ENCODE measurements at regions not wholly inside any gene's neighbourhood (a gene's known extent, or its start where the extent isn't known, plus 50 kb on each side); places are given as distances from the start of the nearest gene placed in this dataset.

DNA sequence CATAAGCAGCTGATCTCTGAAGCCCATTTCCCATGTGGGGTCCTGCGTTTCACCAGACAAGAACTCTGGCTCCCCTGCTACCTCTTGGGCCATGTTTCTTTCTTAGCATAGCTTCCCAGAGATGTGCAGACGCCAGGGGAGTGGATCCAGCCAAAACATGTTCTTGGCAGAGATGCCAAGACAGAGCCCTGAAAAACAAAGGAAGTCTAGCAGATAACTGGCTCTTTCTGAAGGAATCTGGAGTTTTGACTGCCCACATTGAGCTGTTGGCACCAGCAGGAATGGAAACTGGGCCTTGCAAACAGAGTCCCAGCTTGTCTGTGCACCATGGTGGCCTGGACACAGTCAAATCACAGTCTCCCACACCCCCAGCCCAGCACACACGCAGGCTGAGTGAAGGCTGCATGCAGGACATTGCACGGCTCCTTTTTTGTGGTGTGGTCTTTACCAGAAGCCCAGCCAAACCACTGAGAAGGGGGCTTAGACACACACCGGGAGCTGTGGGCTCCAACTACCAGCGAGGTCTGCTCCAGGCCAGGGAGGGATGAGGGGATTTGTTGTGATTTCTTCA is 114.7 kb downstream of the SNX18 start:
- no peak for DNase-seq

- no peak for DNase-seq
Observed at GRCh38 chr5:54630738-54631359, 113.3 kb downstream of the SNX18 start.

DNA sequence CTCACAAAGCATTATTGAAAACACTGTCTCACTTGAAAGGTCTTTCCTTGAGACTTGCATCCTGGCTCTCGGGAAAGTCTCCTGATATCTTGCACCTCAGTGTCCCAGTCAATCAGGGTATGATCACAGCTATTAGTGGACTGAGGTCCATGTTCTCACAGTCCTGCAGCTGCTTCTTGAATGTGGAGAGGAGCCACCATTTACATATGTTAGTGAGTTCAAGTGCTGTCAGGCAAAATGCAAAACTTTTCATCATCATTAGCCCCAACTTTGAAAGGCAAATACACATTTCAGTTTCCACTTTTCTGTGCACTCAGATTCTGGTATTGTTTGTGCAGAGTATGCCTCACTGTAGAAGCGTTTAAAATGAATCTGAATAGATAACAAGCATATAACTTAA is 111.6 kb downstream of the SNX18 start:
- DNase-seq = no peak

DNA sequence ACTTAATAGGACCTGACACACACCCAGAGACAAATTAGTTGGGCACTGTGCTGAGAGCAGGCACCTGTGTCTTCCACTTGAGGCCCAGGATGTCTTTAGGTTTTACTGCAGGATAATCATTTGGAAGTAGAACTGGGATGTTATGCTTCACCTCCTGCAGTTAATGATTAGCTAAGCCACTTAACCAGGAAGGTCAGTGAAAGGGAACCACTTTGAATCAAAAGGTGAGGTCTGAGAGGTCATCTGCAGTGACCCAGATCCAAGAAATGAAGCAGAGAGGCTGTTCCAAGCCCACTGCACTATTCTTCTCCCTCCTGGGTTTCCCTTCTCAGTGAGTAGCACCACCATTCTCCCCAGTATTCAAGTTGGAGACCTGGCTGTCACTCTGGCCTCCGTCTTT is 110.5 kb downstream of the SNX18 start:
- no peak for DNase-seq

- DNase-seq = no peak
Observed at GRCh38 chr5:54626407-54626806, 108.8 kb downstream of the SNX18 start.

GRCh38 chr5:54624805-54625568 is 107.4 kb downstream of the SNX18 start:
- no peak for DNase-seq

- DNase-seq = no peak
Observed at GRCh38 chr5:54621709-54622108, 104.2 kb downstream of the SNX18 start.

- DNase-seq = no peak
Observed at GRCh38 chr5:54621048-54621447, 103.5 kb downstream of the SNX18 start.

GRCh38 chr5:54620141-54620933 is 102.8 kb downstream of the SNX18 start:
- DNase-seq = no peak

- DNase-seq = no peak
Observed at GRCh38 chr5:54619731-54620130, 102.2 kb downstream of the SNX18 start.

- no peak for DNase-seq
Observed at GRCh38 chr5:54616518-54617220, 99.1 kb downstream of the SNX18 start.

GRCh38 chr5:54616031-54616430 is 98.5 kb downstream of the SNX18 start:
- DNase-seq = no peak

GRCh38 chr5:54615381-54615780 is 97.8 kb downstream of the SNX18 start:
- no peak for DNase-seq

GRCh38 chr5:54612711-54613110 is 95.2 kb downstream of the SNX18 start:
- DNase-seq = no peak

DNA sequence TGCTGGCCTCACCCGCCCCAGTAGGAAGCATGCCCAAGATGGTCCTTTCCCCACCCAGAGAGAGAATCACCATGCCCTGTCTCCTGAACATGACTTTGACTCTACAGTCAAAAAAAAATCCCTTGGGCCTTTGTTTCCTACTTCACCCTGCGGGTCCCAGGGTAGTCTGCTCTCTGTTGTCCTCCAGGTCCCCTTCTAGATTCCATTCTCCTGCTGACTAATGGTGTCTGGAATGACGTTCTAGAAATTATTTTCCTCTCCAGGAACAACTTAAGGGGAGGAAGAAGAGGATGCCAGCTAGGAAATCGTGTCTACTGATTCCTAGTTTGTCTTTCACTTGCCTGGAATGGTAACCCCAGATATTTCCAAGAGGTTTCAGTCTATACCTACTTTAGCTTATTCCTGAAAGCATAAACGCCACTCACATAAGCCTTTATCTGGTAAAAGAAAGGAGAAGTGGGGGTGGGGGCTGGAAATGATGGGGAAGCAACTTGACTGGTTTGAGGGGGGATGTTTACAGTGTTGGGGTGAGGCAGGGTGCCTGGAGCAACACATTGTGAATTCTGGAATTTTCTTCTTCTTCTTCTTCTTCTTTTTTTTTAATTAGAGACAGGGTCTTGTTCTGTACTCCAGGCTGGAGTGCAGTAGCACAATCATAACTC is 93.9 kb downstream of the SNX18 start:
- no peak for DNase-seq

DNA sequence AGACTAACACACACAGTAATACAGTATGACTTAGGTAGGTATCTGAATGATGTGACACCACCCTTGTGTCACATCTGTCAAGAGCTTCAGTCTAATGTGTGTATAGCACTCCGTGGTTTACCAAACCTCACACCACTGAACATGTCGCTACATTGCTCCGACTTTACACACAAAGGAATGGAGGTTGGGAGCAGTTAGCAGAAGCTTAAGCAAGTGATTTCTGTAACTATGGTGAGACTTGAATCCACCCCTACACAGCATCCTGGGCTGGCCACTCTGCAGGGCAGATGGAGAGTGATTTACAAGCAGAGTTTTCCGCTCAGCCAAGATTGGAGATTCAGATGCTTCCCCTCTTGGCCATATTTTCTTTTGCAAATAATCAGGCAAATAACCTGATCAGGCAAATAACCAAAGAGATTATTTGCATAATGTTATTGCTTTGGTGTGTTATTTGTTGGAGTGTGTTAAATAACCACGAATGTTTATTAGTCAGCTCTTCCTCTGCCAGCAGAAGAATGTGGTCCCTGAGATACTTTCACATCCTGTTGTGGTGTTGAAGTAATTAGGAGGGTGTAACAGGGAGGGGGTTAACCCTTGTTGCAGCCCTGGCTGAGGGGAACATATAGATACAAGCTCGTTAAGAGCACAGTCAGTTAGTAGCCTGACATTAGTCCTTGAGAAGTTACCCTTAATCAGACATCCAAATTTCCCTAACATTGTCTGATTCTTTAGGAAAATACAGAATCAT is 92.8 kb downstream of the SNX18 start:
- no peak for DNase-seq

- no peak for DNase-seq
Observed at GRCh38 chr5:54608423-54609085, 91.0 kb downstream of the SNX18 start.

- DNase-seq = no peak
Observed at GRCh38 chr5:54607006-54607405, 89.4 kb downstream of the SNX18 start.

- no peak for DNase-seq
Observed at GRCh38 chr5:54603372-54603771, 85.8 kb downstream of the SNX18 start.

- DNase-seq = no peak
Observed at GRCh38 chr5:54602475-54602874, 84.9 kb downstream of the SNX18 start.

Measured in 8988T (cell line).